IPS-NIHi11 (cell line): ENCODE measurements at regions not wholly inside any gene's neighbourhood (a gene's known extent, or its start where the extent isn't known, plus 50 kb on each side); places are given as distances from the start of the nearest gene placed in this dataset.
"Not testable (repeated sequence)": the region's sequence is repeated elsewhere in the genome, so short reads cannot be mapped to it uniquely, and the experiment has no call there.

Experiments used
- DNase-seq: peaks from one replicate; pipeline ENCODE4 v3.0.0; 2012; ENCODE audit warnings: mixed read lengths, low spot score

DNA sequence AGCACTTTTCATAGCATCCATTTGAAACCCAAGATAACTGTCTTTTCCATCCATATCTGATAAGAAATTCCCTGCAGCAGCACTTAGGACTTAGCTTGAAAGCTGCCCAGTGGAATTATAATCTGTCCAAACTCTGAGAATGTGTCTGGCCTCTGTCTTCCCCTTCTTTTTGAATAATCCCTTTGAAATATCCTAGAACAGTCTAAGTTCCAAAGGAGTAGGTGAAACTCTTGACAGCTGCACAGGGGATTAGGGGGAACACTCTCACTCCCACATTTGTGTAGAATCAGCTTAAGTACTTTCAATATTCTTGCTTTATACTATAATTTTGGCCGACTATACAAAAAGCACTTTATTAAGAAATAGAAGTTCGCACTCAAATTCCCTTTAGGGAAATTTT is 157.7 kb downstream of the PAPSS1 start:
- DNase-seq, result no peak

DNA sequence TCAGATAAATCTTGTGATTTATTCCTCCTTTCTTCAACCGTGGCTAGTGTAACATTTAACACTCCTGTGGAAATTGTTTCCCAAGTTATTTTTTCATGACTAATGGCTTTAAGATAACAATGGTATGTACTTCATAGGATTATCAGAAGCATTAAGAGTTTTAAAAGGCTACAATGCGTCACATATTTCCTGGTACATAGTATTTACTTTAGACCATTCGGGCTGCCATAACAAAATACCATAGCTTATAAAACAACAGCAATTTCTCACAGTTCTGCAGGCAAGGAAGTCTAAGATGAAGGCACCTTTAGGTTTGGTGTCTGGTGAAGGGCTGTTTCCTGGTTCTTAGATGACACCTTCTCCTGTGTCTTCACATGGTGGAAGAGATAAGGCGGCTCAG is 158.6 kb downstream of the PAPSS1 start:
- no peak for DNase-seq

DNA sequence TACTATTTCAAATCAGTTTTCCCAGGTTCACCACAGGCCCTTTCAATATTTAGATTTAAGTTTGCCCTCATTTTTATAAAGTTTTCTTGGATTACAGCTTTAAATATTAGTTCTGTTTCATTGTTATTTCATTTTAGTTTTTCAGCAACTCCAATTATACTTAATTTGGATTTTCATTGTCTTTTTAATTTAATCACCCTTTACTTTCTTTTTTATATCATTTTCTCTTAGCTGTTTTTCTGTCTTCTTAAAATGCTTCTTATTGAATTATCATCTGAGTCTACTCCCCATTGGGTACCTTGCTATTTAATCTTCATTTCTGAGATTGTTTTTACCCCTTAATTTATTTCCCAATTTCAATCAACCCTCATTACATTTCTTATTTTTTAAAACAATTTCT is 160.4 kb downstream of the PAPSS1 start:
- no peak for DNase-seq

DNA sequence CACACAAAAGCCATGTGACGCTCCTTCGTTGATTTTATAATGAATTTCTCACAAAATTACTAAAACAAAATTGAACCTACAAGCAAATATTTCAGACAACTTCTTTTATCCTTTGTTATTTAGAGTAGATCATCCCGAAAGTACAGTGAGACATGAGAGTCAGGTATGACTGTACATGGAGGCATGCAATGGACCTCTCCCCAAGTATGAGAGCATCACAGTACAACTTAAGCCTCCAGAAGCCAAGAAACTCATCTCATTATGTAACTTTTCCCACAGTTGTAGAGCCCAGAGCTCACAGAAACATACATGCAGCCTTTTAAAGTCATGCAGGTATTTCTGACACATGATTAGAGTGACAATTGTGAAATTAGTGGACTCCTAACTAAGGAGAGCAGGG is 167.7 kb downstream of the PAPSS1 start:
- no peak for DNase-seq

DNA sequence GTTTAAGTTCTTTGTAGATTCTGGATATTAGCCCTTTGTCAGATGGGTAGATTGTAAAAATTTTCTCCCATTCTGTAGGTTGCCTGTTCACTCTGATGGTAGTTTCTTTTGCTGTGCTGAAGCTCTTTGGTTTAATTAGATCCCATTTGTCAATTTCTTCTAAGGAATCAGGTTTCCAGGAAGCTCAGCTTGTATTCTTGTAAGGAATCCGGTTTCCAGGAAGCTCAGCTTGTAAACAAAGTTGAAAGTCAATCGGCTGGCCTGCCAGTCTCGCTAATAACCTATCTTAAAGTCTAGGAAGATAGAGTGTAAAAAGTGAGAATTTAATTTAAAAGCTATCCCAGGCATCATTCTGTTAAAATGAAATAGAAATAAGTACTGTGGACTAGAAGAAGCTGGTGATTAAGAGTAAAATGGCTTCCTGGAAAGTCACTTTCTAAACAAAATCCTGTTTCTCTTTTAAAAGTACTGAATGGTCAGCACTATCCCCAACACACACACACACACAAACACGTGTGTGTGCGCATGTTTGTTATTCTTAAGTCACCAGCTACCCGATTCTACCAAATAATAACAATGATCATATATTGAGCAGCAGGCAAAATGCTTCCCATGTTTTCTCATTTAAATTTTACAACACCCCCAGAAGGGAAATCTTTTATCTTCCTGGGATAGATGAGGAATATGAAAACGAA is 171.7 kb downstream of the PAPSS1 start:
- no peak for DNase-seq

DNA sequence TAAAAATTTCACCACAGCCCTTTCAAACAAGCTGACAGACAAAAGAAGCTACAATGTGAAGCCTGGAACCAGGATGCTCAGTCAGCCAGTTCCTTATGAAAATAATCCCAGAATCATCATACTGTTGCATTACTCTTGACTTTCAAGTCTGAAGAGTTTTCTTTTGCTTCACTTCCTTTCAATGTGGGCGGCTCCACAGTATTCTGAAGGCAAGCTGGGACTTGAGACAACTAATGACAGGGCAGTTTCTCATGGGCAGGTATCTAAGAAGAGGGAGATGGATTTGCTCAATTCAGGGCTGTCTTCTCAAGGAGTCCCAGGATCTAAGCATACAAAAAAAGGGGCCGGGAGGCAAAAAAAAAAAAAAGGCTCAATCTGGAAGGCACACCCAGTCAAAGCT is 173.4 kb downstream of the PAPSS1 start:
- no peak for DNase-seq

DNA sequence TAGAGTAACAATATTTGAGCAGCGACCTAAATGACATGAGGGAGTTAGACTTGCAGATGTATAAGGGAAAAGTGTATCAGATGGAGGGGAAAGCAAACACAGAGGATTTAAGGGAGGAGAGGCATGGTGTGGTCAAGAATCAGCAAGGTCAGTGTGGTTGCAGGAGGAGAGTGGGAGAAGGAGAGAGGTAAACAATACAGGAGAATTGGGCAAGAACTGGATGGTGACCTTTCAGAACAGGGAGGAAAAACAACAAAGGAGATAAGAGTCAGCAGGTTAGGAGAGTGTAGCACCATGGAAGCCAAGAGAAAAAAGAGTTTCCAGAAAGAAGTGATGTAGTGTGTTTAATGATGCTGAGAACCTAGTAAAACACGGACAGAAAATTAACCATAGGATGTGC is 178.5 kb downstream of the PAPSS1 start:
- no peak for DNase-seq

DNA sequence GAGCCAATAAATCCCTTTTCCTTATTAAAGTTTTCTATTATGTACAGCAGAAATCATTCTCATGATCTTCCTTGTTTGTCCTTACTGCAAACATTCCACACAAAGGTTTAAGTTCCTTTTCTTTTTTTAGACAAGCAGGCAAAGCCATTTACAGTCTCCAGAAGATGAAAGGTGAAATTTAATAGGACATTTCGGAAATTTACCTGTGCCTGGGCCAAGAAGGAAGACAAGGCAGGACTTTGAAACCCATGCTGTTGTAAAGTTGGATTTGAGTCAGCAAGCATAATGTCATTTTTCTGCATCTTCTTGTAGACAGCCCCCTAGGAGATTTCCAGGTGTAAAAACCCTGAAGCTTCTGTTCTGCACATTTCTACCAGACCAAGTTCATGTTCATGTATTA is 188.1 kb downstream of the PAPSS1 start:
- no peak for DNase-seq

DNA sequence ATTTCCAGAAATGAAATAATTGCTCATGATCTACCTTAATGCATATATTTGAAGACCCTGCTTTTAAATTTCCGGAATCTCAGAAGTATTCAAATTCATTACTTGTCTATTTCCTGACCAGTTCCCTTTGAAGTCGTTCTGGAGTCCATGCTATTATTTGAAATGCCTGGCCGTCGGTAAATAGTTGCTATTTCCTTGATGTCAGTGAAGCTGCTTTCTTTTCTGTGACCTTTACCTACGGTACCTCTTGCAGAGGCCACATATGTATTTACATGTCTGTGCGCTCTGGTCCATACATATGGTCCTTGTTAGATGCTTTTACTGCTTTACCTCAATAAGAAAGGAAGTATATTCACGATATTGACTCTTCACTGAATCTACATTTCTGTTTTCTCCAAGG is 199.7 kb downstream of the PAPSS1 start:
- DNase-seq, result no peak

DNA sequence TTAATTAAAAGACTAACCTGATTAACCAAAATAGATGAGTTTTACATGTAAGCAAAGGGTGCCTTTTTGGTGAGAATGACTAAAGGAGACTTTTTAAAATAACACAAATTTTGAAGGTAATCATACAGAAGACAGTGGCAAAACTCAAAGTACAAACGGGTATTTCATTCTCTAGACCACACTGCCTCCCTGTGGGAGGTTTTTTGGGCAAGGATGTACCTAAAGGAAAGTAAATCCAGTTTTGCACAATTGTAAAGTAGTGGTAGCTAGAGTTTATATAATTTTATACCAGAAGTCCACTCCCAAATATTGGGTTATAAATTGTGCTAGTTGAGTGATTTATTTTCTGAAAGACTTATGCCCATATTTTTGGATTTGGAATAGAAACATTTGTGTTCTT is 201.0 kb downstream of the PAPSS1 start:
- DNase-seq, result peak; percentile 38

DNA sequence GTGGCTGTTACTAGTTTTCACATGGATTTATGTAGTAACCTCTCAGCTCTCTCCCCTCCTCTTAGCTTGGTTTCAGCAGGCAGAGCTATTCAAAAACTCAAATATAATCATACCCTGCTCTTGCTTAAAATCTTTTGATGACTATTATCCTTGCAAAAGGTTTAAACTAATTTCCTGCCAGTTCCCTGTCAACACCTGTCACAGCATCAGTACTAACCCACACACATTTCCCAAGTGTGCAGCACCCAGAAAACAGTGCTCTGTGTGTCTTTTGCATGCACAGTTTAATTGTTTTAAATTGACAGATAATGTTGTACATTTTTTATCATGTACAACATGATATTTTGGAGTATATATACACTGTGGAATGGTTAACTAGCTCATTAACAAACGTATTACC is 202.0 kb downstream of the PAPSS1 start:
- no peak for DNase-seq

DNA sequence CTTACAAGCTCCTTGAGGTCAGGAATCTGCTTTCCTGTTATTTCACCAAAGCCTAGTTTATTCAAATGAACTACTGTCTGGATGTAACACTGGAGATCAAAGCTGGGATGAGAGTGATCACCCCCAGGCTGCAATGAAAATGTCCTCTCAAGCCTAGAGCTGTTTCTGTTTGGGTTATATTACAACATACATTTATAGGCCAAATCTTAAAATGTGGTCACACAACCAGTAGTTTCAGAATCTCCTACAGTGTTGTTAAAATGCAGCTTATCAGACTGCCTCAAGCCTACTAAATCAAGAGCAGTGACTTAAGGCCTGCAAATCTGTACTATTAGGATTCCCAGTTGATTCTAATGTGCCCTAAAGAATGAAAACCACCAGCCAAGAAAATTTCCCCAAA is 207.5 kb downstream of the PAPSS1 start:
- DNase-seq, result no peak

DNA sequence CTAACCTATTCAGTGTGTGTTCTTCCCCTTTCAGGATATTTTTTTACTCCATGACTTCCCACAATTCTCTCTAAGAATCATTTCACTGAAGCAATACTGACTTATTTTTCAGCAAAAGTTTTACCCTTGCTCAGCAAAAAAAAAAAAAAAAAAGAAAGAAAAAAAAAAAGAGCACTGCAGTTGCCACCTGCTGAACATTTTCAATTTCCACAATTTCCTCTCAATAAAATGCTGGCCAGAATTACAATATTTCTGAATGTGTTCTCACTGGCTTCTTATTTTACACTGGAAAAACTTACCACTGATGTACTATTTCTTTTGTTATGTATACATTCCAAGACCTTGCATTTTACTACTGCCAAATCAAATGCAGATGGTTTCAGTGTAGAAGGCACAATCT is 210.4 kb downstream of the PAPSS1 start:
- DNase-seq, result no peak

DNA sequence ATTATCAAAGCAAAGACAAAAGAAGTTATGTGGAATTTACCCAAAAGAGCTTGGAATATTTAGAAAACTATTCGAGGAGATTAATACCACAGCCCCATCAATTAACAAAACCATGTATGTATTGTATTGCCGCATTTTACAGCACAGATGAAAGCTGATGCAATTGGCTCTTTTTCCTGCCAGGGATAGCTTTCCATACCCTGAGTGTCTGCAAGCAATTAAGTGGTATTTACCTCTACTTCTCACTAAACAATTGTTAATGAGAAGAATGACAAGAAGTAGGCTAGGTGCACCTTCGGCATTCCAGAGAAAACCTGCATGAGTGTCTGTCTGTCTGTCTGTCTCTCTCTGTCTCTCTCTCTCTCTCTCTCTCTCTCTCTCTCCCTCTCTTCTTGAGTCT is 219.5 kb downstream of the PAPSS1 start:
- DNase-seq, result no peak

DNA sequence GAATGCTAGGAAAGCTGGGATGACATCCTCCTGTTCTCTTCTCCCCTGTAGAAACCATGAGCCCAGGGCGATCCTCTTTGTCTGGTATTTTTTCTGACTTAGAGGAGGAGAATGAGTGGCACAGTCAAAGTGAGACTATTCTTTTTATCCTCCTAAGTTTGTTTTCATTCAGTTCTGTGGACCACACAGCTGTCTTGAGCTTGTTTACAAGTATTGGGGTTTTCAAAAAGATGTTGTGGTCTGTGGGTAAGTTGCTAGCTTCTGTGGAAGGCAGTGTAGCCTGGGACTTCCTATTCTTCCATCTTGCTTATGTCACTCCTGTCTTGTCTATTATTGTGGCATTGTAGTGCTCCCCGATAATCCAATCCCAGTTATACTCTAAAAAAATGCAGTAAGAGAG is 223.0 kb downstream of the PAPSS1 start:
- DNase-seq, result no peak

DNA sequence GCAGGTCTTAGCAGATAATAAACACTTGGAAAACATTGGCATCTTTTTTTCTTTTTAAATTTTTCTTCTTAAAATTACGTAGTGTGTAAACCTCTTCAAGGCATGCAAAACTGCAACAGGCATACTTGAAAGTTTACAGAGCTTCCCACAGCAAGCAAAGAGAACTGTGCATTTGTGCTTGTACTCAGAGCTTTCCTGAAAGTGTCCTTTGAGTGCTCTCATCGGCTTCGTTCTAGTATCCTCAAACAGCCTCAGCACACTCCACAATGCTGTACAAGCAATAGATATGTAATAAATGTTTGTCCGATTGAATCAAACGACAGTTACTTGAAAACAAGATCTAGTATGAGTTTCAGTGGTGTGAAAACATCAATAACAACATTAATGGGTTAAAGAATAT is 227.5 kb downstream of the PAPSS1 start:
- DNase-seq, result no peak

DNA sequence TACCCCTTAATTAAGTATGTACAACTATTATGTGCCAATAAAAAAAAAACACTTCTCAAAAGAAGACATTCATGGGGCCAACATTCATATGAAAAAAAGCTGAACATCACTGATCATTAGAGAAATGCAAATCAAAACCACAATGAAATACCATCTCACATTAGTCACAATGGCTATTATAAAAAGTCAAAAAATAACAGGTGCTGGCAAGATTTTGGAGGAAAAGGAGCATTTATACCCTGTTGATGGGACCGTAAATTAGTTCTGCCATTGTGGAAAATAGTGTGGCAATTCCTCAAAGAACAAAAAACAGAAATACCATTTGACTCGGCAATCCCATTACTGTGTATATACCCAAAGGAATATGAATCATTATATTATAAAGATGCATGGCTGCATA is 229.9 kb downstream of the PAPSS1 start:
- DNase-seq, result no peak

DNA sequence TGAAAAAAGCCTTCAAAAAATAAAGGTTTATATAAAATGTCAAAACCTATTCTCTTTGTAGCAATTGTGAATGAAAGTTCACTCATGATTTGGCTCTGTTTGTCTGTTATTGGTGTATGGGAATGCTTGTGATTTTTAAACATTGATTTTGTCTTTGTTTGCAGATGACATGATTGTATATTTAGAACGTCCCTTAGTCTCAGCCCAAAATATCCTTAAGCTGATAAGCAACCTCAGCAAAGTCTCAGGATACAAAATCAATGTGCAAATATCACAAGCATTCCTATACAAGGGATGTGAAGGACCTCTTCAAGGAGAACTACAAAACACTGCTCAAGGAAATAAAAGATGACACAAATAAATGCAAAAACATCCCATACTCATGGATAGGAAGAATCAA is 236.4 kb downstream of the PAPSS1 start:
- not testable (repeated sequence) for DNase-seq

DNA sequence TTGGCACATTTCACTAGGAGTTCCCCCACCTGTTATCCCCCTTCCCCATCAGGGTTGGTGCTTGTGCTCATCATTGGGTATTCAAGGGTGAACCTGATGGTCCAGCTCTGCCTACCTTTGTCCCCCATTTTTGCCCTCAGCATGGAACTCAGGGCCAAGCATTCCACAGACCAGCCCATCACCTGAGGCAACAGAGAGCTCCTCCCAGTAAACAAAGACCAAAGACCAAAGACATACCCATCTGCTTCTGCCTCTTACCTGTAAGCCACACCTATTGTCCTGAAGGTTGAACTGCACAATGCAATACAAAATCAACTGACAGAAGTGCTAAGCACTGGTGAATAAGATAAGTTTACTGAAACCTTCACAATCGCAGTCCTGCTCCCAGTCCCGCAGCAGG is 237.5 kb downstream of the PAPSS1 start:
- no peak for DNase-seq

DNA sequence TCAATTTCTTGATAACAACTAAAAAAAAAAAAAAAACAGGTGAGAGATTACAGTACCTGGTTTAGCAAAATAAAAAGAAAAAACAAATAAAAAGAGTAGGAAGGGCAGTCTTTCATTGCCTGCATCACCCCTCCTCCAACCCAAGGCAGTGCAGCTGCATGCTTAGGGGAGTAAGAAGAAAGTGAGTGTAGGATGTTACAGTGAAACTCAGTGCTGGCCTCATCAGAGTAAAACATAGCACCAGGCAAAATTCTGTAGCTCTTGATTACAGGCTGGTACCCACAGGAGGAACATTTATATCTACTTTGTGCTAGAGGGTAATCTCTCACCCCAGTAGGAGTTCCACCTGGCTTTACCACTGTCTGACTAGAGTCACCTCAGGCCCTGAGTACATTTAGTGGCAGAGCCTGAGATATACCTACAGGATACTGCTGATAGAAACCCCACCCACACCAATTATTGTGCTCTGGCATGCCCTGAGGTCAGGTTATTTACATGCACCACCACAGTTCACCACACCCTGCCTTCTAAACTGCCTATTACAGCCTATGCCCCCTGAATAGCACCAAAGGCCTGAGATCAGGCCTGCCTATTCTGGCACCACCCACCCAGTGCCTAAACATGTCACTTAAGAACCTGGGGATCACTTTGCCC is 241.6 kb downstream of the PAPSS1 start:
- no peak for DNase-seq

DNA sequence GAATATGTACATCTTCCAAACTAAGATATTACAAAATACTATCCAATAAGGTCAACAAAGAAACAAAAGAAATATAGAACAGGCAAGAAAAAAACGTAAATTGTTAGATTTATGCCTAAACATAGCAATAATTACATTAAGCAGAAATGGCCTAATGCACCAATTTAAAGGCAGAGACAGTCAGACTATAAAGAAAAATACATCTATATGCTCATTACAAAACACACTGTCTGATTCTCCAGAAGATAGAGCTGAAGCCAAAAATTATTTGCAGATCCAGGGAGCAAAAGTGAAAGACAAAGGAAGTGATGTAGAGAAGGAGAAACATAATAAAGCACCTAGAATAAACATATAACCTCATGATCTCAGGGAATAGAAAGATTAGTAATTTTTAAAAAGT is 246.9 kb downstream of the PAPSS1 start:
- no peak for DNase-seq

DNA sequence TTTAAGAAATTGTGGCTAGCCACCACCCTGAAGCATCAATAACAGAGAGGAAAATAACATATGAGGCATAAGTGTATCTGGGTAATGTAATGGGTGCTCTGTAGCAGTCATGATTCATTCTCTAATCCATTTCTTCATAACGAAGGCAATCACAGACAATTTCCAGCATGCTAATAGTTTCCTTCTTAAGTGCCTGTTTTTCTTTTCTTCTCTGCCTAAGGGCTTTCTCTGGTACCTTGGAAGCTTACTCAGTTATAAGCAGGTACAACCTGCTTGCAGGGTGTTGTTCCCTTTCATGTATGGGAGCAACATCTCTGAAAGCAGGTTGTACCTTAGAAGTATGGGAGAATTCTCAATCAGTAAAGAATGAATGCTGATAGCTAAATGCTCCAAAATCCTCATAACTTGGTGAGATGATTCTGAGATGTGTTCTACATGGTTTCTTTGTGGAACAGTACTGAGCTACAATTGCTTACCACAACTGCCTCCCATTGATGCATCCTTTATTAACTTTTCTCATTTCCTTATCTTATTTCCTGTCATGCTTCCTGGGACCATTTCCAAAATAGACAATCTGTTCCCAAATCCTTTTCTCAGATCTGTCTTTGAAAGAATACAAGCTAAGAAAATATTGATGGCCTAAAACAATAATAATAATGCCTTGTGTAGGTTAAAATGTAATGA is 247.6 kb downstream of the PAPSS1 start:
- DNase-seq, result no peak

DNA sequence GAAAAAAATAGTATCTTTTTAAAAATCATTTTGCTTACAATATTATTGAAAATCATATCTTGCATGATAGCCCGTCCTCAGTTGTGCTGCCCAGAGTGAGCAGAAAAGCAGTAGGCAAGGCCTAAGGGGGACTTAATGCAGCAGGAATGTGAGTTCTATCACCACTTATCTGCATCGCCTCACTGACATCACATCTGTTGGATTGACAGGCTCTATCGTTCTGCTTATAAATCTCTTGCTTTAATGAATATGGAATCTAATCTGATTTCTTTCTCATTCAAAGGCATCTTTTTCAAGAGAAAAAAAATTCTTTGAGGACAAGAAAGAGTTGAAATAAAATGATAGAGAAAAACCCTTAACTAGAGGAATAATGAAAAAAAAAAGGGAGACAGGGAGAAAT is 249.9 kb downstream of the PAPSS1 start:
- no peak for DNase-seq

DNA sequence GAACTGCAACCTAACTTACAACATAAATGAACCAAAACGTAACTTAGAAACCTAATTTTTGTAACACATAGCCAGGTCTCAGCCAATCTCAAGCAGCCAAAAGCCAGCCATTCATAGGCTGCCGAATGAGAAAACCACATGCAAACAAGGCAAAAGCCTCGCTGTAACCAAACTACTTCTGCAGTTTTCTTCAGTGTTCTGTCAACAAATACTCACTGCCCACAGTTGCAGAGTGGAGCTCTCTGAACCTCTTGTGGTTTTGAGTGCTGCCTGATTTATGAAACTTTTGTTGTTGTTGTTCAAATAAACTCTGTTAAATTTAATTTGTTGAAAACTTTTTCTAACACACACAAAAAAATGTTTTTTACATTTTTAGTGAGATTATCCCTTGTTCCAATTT is 251.2 kb downstream of the PAPSS1 start:
- no peak for DNase-seq
